DND-41 (cell line): ENCODE measurements at regions not wholly inside any gene's neighbourhood (a gene's known extent, or its start where the extent isn't known, plus 50 kb on each side); places are given as distances from the start of the nearest gene placed in this dataset.

Experiments used
- ATAC-seq: fragments of 200-7000 bp; cut with Tn5 transposase; 3 replicates; pipeline ENCODE4 v1.9.1; 2021; ENCODE audit warnings: low read depth; ENCODE audit not compliant: insufficient read depth
- DNase-seq: peaks from one replicate; pipeline ENCODE4 v3.0.0-alpha.2; 2020
- H2AFZ ChIP-seq: 2 replicates; pipeline ENCODE4 v1.6.0; 2012; ENCODE audit warnings: low read depth, low read length
- H3K27ac ChIP-seq: 2 replicates; pipeline ENCODE4 v1.5.1; 2012; ENCODE audit warnings: low read length, inconsistent platforms
- H3K27me3 ChIP-seq: fragments of 200-600 bp; sonication (generic); 2 replicates; pipeline ENCODE4 v1.6.0; 2012; ENCODE audit warnings: low read length, mild to moderate bottlenecking, inconsistent platforms; ENCODE audit not compliant: insufficient read depth, poor library complexity
- H3K36me3 ChIP-seq: 2 replicates; pipeline ENCODE4 v1.5.1; 2012; ENCODE audit warnings: low read length, inconsistent platforms; ENCODE audit not compliant: insufficient read depth
- H3K4me1 ChIP-seq: 2 replicates; pipeline ENCODE4 v1.5.1; 2012; ENCODE audit warnings: mild to moderate bottlenecking, low read length; ENCODE audit not compliant: insufficient read depth
- H3K4me2 ChIP-seq: 2 replicates; pipeline ENCODE4 v1.6.0; 2012; ENCODE audit warnings: mild to moderate bottlenecking, moderate library complexity, low read length, inconsistent platforms; ENCODE audit not compliant: insufficient read depth
- H3K4me3 ChIP-seq, 2 experiments: fragments of 200-600 bp in 1 of 2; shearing (Covaris generic) in 1 of 2; 2 replicates each; pipeline ENCODE4 v1.5.1; 2012 to 2016; ENCODE audit warnings: inconsistent platforms in 2 of 2, low read length in 2 of 2, mild to moderate bottlenecking in 2 of 2, low read depth in 1 of 2, moderate library complexity in 1 of 2
- H3K79me2 ChIP-seq: 2 replicates; pipeline ENCODE4 v1.6.0; 2012; ENCODE audit warnings: low read length, inconsistent platforms; ENCODE audit not compliant: insufficient read depth
- H3K9ac ChIP-seq: 2 replicates; pipeline ENCODE4 v1.6.0; 2012; ENCODE audit warnings: low read depth, mild to moderate bottlenecking, inconsistent platforms, low read length, moderate library complexity
- H3K9me3 ChIP-seq: 2 replicates; pipeline ENCODE4 v1.5.1; 2012; ENCODE audit warnings: low read length, moderate library complexity, mild to moderate bottlenecking, inconsistent platforms; ENCODE audit not compliant: insufficient read depth, severe bottlenecking
- H4K20me1 ChIP-seq: 2 replicates; pipeline ENCODE4 v1.6.0; 2012; ENCODE audit warnings: low read length; ENCODE audit not compliant: insufficient read depth
- EZH2 ChIP-seq: IDR thresholded peaks from 3 replicates; pipeline ENCODE4 v1.6.1; 2012; ENCODE audit warnings: borderline replicate concordance, low read depth, mild to moderate bottlenecking, moderate library complexity, low read length, inconsistent platforms; ENCODE audit not compliant: severe bottlenecking
- TF ChIP-seq, protein P1 (sequence below): IDR thresholded peaks from 2 replicates; pipeline ENCODE4 v1.5.1; 2012; ENCODE audit warnings: borderline replicate concordance, low read length, moderate library complexity, mild to moderate bottlenecking; ENCODE audit not compliant: poor library complexity, severe bottlenecking; ENCODE audit errors: extremely low read depth

DNA sequence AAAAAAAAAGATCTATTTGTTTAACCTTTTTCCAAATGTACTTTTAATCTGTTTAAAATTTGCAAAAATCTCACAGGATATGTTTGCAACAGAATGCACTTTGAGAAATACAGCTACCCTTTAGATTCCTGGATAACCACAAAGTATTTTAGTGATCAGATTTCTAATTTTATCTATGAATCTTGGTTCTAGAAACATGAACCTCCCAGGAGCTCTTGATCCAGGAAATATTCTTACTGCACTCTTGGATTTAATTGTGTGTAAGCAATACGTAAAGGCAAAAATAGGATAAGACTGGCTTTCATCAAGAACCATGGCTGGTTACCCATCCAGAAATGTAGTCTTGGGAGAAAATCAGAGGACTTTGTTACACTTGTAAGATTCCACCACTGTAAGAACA is 1581.8 kb upstream of the WWC1 start:
- Histone ChIP-seq H2AFZ (no peak overlapping the region), H3K9ac (no peak overlapping the region), H4K20me1 (no peaks in the 10 kb centered on the region), H3K27ac (no peak overlapping the region), H3K79me2 (no peaks in the 10 kb centered on the region), H3K9me3 (no peaks in the 10 kb centered on the region), H3K4me2 (no peak overlapping the region), H3K36me3 (no peaks in the 10 kb centered on the region), H3K27me3 (no peaks in the 10 kb centered on the region), H3K4me1 (no peaks in the 10 kb centered on the region), H3K4me3 (no peak overlapping the region)
- DNase-seq, result no peak
- TF ChIP-seq, protein P1, sequence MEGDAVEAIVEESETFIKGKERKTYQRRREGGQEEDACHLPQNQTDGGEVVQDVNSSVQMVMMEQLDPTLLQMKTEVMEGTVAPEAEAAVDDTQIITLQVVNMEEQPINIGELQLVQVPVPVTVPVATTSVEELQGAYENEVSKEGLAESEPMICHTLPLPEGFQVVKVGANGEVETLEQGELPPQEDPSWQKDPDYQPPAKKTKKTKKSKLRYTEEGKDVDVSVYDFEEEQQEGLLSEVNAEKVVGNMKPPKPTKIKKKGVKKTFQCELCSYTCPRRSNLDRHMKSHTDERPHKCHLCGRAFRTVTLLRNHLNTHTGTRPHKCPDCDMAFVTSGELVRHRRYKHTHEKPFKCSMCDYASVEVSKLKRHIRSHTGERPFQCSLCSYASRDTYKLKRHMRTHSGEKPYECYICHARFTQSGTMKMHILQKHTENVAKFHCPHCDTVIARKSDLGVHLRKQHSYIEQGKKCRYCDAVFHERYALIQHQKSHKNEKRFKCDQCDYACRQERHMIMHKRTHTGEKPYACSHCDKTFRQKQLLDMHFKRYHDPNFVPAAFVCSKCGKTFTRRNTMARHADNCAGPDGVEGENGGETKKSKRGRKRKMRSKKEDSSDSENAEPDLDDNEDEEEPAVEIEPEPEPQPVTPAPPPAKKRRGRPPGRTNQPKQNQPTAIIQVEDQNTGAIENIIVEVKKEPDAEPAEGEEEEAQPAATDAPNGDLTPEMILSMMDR, result no peak
- TF ChIP-seq EZH2, result no peak
- no peak for ATAC-seq

DNA sequence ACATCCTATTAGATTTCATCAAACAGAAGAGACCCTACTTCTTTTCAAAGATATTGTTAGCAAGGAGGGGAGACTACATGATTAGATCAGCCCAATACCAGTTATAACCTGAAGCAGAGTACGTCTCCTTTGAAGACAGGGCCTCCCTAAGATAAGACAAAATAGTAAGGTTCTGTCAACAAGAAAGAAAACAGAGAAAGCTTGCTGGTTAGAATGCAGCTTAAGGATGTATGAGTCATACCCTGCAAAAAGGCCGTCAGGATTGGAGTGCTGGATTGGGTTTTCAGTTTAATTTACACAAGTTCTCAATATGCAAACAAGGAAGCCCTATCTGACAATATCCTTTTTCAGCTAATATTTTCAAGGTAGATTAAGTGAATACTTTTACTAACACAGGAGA is 1581.2 kb upstream of the WWC1 start:
- H3K27me3 ChIP-seq, result no peaks in the 10 kb centered on the region
- no peak overlapping the region for H3K27ac ChIP-seq
- no peak overlapping the region for H3K4me2 ChIP-seq
- H2AFZ ChIP-seq, result no peak overlapping the region
- H3K4me3 ChIP-seq, result no peak overlapping the region
- no peak overlapping the region for H3K9ac ChIP-seq
- no peaks in the 10 kb centered on the region for H3K36me3 ChIP-seq
- H4K20me1 ChIP-seq, result no peaks in the 10 kb centered on the region
- H3K4me1 ChIP-seq, result no peaks in the 10 kb centered on the region
- TF ChIP-seq, protein P1, result no peak
- ATAC-seq (no peak), DNase-seq (no peak)
- no peaks in the 10 kb centered on the region for H3K9me3 ChIP-seq
- H3K79me2 ChIP-seq, result no peaks in the 10 kb centered on the region

- H3K36me3 ChIP-seq, result no peaks in the 10 kb centered on the region
- H3K9me3 ChIP-seq, result no peaks in the 10 kb centered on the region
- H3K9ac ChIP-seq, result no peak overlapping the region
- no peak overlapping the region for H3K4me2 ChIP-seq
- no peak overlapping the region for H2AFZ ChIP-seq
- DNase-seq, result no peak
- no peaks in the 10 kb centered on the region for H4K20me1 ChIP-seq
- TF ChIP-seq, protein P1, result no peak
- TF ChIP-seq EZH2, result no peak
- no peak overlapping the region for H3K27ac ChIP-seq
- H3K4me1 ChIP-seq, result no peaks in the 10 kb centered on the region
- no peaks in the 10 kb centered on the region for H3K79me2 ChIP-seq
- H3K27me3 ChIP-seq, result no peaks in the 10 kb centered on the region
- no peak for ATAC-seq
- no peak overlapping the region for H3K4me3 ChIP-seq
Observed at GRCh38 chr5:166712447-166713185, 1578.8 kb upstream of the WWC1 start.

DNA sequence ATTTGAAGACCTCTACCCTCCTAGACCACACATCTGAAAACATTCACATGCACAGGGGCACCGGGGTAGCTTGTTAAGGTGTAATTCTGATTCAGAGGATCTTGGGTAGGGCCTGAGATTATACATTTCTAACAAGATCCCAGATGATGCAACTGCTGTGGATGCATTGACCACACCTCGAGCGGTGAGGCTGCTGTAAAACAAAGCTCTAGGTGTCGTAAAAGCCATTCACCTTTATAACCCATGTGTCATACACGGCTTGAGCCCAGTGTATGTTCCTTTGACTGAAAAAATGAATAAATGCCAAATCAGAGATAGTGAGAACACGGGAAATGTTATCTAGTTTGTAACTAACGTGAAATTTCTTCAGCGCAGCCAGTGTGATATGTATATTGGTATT is 1578.2 kb upstream of the WWC1 start:
- Histone ChIP-seq H4K20me1 (no peaks in the 10 kb centered on the region), H3K4me1 (no peaks in the 10 kb centered on the region), H3K9me3 (no peaks in the 10 kb centered on the region), H3K4me2 (no peak overlapping the region), H3K9ac (no peak overlapping the region), H3K27ac (no peak overlapping the region), H3K4me3 (no peak overlapping the region), H3K27me3 (no peaks in the 10 kb centered on the region), H3K36me3 (no peaks in the 10 kb centered on the region), H2AFZ (no peak overlapping the region), H3K79me2 (no peaks in the 10 kb centered on the region)
- no peak for ATAC-seq
- TF ChIP-seq, protein P1, result no peak
- TF ChIP-seq EZH2, result no peak
- no peak for DNase-seq
